Adrenal gland (tissue), 5 donors: ENCODE measurements at regions not wholly inside any gene's neighbourhood (a gene's known extent, or its start where the extent isn't known, plus 50 kb on each side); places are given as distances from the start of the nearest gene placed in this dataset.

Experiments used
- CTCF ChIP-seq, 6 experiments: fragments of 450-650 bp in 4 of 6; fragments of 200-600 bp in 2 of 6; sonication (generic) in 1 of 6; IDR thresholded peaks; 1 replicate in 5 of 6; 2 replicates in 1 of 6; pipeline versions ENCODE4 v1.5.1 to v1.8.0; 2016 to 2021; ENCODE audit warnings: antibody characterized with exemption in 6 of 6, mild to moderate bottlenecking in 2 of 6, moderate library complexity in 1 of 6
- POLR2A ChIP-seq, 2 donors: fragments of 450-650 bp; IDR thresholded peaks; one replicate each; pipeline ENCODE4 v1.6.1; 2017; ENCODE audit warnings: antibody characterized with exemption in 2 of 2, mild to moderate bottlenecking in 2 of 2, moderate library complexity in 1 of 2
- donor health status: DM: no; HTN: no; CAD: no.

DNA sequence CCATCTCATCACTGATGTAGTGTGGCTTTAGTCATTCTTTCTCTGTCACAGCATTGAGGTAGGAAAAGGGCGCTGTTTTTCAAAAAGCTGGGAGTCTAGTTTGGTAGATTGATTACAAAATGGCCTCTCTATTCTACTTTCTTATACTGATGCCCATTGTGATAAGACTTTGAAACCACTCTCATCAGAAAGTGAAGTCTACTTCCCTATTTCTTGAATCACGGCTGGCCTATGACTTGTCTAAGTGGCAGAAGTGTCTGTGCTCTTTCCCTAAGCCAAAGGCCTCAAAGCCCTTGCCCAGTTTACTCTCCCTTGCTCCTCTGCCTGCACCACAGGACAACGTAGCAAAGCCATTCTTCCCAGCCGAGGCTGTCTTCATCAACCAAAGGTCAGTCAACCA, 83.0 kb upstream of the IL33 start:
- TF ChIP-seq CTCF (IDR thresholded peaks at IDR 0.05) (no peak), POLR2A (IDR thresholded peaks at IDR 0.05) (no peak)
